Suprapubic skin (tissue), 3 donors: ENCODE measurements at regions not wholly inside any gene's neighbourhood (a gene's known extent, or its start where the extent isn't known, plus 50 kb on each side); places are given as distances from the start of the nearest gene placed in this dataset.

Source experiments
- CTCF ChIP-seq, 2 donors: fragments of 200-600 bp in 1 of 2; fragments of 450-650 bp in 1 of 2; sonication (generic) in 1 of 2; IDR thresholded peaks; one replicate each; pipeline ENCODE4 v1.5.1; 2016 to 2019; ENCODE audit warnings: antibody characterized with exemption in 2 of 2, mild to moderate bottlenecking in 1 of 2, moderate library complexity in 1 of 2
- POLR2A ChIP-seq, 2 donors: fragments of 450-650 bp; IDR thresholded peaks; one replicate each; pipeline ENCODE4 v1.6.1; 2017; ENCODE audit warnings: antibody characterized with exemption in 2 of 2, mild to moderate bottlenecking in 2 of 2, moderate library complexity in 2 of 2

GRCh38 chr14:38731962-38732361 lies 371.1 kb downstream of the SEC23A start:
- TF ChIP-seq CTCF (IDR thresholded peaks at IDR 0.05) (no peak), POLR2A (IDR thresholded peaks at IDR 0.05) (no peak)
